NCI-H128 (cell line): ENCODE measurements at regions not wholly inside any gene's neighbourhood (a gene's known extent, or its start where the extent isn't known, plus 50 kb on each side); places are given as distances from the start of the nearest gene placed in this dataset.

Experiments used
- DNase-seq: peaks from one replicate; lab custom pipeline; 2025; ENCODE audit not compliant: unreplicated experiment; lab: John Stamatoyannopoulos, UW

- no peak for DNase-seq
Observed at GRCh38 chr5:3811116-3811515, 215.5 kb downstream of the IRX1 start.

GRCh38 chr5:3818624-3819023 lies 223.0 kb downstream of the IRX1 start:
- DNase-seq, result no peak

- no peak for DNase-seq
Observed at GRCh38 chr5:3825531-3826451, 230.2 kb downstream of the IRX1 start.

GRCh38 chr5:3827624-3828023 lies 232.0 kb downstream of the IRX1 start:
- no peak for DNase-seq

- DNase-seq, result no peak
Observed at GRCh38 chr5:3828761-3829160, 233.1 kb downstream of the IRX1 start.

- DNase-seq, result no peak
Observed at GRCh38 chr5:3833566-3833965, 237.9 kb downstream of the IRX1 start.

GRCh38 chr5:3835811-3836210 lies 240.2 kb downstream of the IRX1 start:
- no peak for DNase-seq

GRCh38 chr5:3836528-3836927 lies 240.9 kb downstream of the IRX1 start:
- no peak for DNase-seq

- DNase-seq, result no peak
Observed at GRCh38 chr5:3837506-3837905, 241.9 kb downstream of the IRX1 start.

- DNase-seq, result no peak
Observed at GRCh38 chr5:3839151-3839550, 243.5 kb downstream of the IRX1 start.

- DNase-seq, result no peak
Observed at GRCh38 chr5:3842591-3842990, 247.0 kb downstream of the IRX1 start.

- DNase-seq, result no peak
Observed at GRCh38 chr5:3843706-3844105, 248.1 kb downstream of the IRX1 start.

- DNase-seq, result no peak
Observed at GRCh38 chr5:3844266-3844665, 248.6 kb downstream of the IRX1 start.

- no peak for DNase-seq
Observed at GRCh38 chr5:3845230-3845629, 249.6 kb downstream of the IRX1 start.

- no peak for DNase-seq
Observed at GRCh38 chr5:3852161-3852916, 256.7 kb downstream of the IRX1 start.

GRCh38 chr5:3853362-3853761 lies 257.7 kb downstream of the IRX1 start:
- DNase-seq, result no peak

GRCh38 chr5:3854188-3854821 lies 258.7 kb downstream of the IRX1 start:
- DNase-seq, result no peak

GRCh38 chr5:3856036-3856435 lies 260.4 kb downstream of the IRX1 start:
- no peak for DNase-seq

- DNase-seq, result no peak
Observed at GRCh38 chr5:3858524-3858923, 262.9 kb downstream of the IRX1 start.

GRCh38 chr5:3862906-3863305 lies 267.3 kb downstream of the IRX1 start:
- DNase-seq, result no peak

- DNase-seq, result no peak
Observed at GRCh38 chr5:3875144-3875543, 279.5 kb downstream of the IRX1 start.

GRCh38 chr5:3878267-3878666 lies 282.6 kb downstream of the IRX1 start:
- no peak for DNase-seq
